ENCODE measurements at regions not wholly inside any gene's neighbourhood (a gene's known extent, or its start where the extent isn't known, plus 50 kb on each side); places are given as distances from the start of the nearest gene placed in this dataset.

DNA sequence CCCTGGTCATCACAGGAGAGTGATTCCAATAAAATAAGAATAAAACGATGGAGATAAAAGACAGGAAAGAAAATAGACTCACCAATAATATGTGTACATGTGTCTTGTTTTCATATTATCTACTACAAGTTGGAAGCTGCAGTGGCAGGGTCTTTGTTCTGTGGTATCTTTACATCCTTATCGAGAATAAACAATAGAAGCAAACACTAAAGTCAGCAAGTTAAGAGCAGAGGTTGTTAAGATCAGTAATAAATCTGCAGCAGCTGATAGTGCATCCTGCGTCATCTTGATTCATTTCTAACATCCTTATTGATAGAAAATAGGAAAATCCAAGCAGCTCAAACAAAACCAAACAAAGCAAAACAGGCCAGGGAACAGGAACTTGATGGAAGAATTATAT, 107.4 kb downstream of the RPS29 start:
- H3K4me3 ChIP-seq (ENCODE audit: low read depth, low read length), result no peak overlapping the region
- TF ChIP-seq, protein P1, sequence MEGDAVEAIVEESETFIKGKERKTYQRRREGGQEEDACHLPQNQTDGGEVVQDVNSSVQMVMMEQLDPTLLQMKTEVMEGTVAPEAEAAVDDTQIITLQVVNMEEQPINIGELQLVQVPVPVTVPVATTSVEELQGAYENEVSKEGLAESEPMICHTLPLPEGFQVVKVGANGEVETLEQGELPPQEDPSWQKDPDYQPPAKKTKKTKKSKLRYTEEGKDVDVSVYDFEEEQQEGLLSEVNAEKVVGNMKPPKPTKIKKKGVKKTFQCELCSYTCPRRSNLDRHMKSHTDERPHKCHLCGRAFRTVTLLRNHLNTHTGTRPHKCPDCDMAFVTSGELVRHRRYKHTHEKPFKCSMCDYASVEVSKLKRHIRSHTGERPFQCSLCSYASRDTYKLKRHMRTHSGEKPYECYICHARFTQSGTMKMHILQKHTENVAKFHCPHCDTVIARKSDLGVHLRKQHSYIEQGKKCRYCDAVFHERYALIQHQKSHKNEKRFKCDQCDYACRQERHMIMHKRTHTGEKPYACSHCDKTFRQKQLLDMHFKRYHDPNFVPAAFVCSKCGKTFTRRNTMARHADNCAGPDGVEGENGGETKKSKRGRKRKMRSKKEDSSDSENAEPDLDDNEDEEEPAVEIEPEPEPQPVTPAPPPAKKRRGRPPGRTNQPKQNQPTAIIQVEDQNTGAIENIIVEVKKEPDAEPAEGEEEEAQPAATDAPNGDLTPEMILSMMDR (IDR thresholded peaks at IDR 0.05; ENCODE audit: borderline replicate concordance, insufficient read depth, low read depth, low read length), result no peak

DNA sequence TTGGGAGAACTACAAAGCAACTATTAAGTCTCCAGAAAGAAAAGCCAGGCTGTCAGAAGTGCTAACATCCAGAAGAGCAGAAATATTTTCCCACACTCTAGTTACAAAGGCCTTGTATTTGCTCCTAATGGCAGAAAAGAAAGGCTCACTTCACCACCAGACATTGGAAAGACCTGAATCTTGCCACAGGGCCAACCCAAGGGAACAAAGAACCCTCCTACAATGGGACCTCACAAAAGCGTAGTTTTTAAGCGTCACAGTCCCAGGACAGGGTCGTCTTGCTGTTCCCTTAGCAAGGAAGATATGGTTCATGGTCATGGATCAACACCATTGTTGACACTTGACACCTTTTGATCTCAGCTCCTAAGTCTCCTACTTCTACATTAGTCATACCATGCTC, 119.1 kb downstream of the RPS29 start:
- no peak overlapping the region for H3K4me3 ChIP-seq (ENCODE audit: low read depth, low read length)
- TF ChIP-seq, protein P1 (IDR thresholded peaks at IDR 0.05; ENCODE audit: borderline replicate concordance, insufficient read depth, low read depth, low read length), result no peak

DNA sequence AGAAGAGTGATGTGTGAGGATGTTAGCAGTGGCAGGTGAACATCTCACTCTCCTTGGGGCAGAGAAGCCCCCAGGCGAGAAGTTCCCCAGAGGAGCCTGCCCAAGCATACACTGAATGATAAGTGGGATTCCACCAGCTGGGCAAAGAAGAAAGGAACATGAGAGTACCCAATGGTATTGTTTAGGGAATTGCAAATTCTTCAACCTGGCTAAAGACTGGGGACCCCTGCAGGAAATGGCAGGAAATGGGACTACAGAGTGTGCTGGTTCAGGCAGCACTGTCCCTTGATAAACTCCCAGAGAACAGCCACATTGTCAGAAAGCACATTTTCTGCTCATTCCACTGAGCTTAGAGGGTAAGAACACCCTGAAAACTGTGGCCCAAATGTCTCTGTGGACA, 121.3 kb downstream of the RPS29 start:
- H3K4me3 ChIP-seq (ENCODE audit: low read depth, low read length), result no peak overlapping the region
- TF ChIP-seq, protein P1 (IDR thresholded peaks at IDR 0.05; ENCODE audit: borderline replicate concordance, insufficient read depth, low read depth, low read length), result 0 out of 2 replicates have a peak, but pooled peaks have one; percentile 13

DNA sequence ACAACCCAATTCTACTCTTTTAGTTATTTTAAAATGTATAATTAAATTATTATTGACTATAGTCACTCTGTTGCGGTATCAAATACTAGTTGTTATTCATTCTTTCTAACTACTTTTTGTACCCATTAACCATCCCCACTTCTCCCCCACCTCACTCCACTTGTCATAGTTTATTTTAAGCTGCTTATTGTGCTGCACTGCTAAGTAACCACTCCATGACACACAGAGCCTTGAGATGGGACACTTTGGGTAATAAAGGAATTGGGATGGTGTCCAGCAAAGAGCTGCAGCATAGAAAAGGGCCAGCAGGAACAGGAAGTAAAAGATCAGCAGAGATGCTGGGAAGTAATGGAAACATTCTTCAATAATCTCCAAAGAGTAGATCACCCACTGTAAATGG, 123.0 kb downstream of the RPS29 start:
- TF ChIP-seq, protein P1 (IDR thresholded peaks at IDR 0.05; ENCODE audit: borderline replicate concordance, insufficient read depth, low read depth, low read length), result no peak
- no peak overlapping the region for H3K4me3 ChIP-seq (ENCODE audit: low read depth, low read length)

DNA sequence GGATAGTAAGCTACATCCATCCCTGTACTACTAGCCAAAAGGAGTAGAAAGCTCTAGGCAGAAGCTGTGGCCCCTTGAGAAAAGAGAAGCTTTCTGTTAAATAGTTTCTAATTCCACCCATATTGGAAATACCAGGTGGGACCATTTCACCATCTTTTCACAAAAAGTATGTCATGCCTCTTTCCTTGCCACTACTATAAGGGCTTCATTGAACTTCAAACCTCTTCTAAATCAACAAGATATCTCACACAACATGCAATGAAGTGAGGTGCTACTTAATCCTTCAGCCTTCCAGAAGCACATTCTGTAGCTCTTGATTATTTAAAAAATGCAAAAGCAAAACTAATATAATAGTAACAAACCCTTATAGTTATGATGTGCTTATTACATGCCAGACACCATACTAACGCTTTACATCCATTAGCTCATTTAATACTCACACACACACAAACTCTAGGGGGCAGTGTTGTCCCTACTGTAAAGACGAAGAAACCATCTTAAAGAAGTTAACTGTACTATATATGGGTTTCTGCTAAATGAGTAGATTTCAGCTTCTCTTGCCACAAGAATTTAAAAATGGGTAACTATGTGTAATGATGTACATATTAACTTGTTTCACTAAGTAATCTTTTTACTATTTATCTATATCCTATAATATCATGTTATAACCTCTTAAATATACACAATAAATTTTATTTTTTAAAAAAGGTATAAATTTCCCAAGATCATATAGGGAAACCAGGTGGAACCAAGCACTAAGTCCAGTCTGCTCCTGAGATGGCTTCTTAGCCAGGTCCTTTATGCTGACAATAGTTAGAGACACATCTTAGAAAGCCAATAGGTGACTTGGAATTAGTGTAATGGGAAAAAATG, 124.4 kb downstream of the RPS29 start:
- H3K4me3 ChIP-seq (ENCODE audit: low read depth, low read length), result no peak overlapping the region
- TF ChIP-seq, protein P1 (IDR thresholded peaks at IDR 0.05; ENCODE audit: borderline replicate concordance, insufficient read depth, low read depth, low read length), result peak; percentile 45; the same call in 1 of the 2 replicates

DNA sequence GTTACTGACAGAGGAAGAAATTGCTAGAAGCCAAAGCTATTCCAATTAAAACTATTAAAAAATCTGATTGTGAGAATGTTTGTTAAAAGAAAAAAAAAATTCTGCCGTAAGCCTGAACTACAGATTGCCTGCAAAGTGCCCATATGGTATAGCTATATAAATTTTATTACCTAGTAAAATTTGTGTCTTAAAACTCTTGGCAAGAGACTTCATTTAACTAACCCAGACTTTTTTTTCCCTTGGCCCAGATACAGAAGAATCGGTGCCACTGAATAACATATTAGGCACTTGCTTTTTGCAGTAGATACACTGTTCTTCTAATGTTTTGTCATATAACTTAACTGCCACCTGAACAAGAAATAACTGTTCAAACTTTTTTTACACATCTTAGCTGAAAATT, 125.5 kb downstream of the RPS29 start:
- TF ChIP-seq, protein P1 (IDR thresholded peaks at IDR 0.05; ENCODE audit: borderline replicate concordance, insufficient read depth, low read depth, low read length), result no peak

DNA sequence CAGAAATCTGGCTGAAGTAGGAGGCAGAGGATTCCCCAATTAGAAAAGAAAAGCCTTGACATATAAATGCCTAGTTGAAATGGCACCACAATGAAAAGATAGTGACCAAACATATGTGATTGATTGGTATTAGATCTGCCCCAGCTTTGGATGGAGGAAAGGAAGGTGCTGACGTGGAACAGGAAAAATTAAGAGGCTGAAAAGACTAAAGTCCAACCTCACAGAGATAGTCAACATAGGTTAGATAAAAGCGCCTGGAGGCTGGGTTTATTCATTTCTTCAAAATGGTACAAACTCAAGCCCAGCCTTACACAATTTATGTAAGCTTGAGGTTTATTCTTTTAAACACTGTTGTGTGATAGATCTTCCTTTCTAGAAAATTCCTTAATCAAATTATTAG, 129.6 kb downstream of the RPS29 start:
- TF ChIP-seq, protein P1 (IDR thresholded peaks at IDR 0.05; ENCODE audit: borderline replicate concordance, insufficient read depth, low read depth, low read length), result no peak
- no peak overlapping the region for H3K4me3 ChIP-seq (ENCODE audit: low read depth, low read length)

More for the DNA sequence above, 125.5 kb downstream of the RPS29 start:
- H3K4me3 ChIP-seq (ENCODE audit: low read depth, low read length), result no peak overlapping the region
